Renal cortex interstitium (tissue), 11 donors: ENCODE measurements at regions not wholly inside any gene's neighbourhood (a gene's known extent, or its start where the extent isn't known, plus 50 kb on each side); places are given as distances from the start of the nearest gene placed in this dataset.

Source experiments
- DNase-seq, 11 donors: peaks; one replicate each; pipeline ENCODE4 v3.0.0-alpha.2; 2013; ENCODE audit warnings: low read depth in 9 of 11, low spot score in 4 of 11; ENCODE audit errors: extremely low read depth in 1 of 11

DNA sequence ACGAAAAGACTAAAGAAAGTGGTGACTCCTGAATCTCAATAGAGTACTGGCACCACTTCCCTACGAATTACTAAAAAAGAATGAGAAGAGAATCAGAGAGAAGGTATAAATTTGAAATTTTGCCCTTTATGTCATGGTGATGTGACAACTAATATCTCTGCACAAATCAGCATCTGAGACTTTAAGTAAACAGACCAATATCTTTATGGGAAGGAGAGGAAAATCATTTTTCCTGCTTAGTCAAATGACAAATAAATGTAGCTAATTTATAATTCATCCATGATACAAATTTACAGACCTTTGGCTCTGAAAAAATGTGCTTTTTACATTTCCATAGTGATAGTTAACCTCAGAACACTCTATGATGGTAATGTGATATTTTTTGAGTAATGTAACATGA lies 424.8 kb upstream of the EPHA5 start:
- DNase-seq = no peak

DNA sequence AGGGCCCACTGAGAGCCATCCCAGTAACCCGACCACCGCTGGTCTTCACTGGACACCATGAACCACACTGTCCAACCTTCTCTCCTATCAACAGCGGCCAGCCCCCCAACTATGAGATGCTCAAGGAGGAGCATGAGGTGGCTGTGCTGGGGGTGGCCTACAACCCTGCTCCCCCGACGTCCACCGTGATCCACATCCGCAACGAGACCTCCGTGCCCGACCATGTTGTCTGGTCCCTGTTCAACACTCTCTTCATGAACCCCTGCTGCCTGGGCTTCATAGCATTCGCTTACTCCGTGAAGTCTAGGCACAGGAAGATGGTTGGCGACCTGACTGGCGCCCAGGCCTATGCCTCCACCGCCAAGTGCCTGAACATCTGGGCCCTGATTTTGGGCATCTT lies 423.8 kb upstream of the EPHA5 start:
- no peak for DNase-seq

DNA sequence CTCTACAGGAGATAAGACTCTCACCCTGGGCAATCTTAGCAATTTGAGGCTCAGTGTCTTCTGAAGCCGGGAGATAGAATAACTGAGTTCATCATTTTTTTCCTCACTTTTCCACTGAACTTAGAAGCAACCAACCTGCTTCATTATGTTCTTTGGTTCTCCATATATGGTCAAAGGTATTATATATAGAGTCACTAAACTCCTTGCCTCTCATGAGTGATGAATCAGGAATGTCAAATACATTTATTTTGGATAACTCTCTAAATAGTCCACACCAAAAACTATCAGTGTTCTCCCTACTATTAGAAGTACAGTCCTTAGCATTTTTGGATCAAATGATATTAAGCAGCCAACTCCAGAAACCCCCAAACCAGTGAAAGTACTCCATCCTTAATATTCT lies 421.5 kb upstream of the EPHA5 start:
- DNase-seq = no peak

DNA sequence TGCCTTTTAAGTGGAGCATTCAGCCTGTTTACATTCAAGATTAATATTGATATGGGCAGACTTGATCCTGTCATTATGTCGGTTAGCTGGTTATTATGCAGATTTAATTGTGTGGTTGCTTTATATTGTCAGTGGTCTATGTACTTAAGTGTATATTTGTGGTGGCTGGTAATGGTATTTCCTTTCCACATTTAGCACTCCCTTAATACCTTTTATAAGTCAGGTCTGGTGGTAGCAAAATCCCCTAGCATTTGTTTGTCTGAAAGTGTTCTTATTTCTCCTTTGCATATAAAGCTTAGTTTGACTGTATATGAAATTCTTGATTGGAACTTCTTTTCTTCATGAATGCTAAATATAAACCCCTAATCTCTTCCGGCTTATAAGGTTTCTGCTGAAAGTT lies 403.7 kb upstream of the EPHA5 start:
- DNase-seq = no peak

DNA sequence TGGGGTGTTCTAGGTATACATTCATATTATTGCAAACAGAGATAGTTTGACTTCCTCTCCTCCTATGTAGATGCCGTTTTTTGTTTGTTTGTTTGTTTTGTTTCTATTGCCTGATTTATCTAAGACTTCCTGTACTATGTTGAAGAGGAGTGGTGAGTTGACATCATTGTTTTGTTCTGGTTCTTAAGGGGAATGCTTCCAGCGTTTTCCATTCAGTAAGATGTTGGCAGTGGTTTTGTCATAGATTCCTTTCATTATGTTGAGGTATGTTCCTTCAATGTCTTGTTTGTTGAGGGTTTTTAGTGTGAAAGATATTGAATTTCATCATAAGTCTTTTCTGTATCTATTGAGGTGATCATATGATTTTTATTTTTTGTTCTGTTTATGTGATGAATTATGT lies 401.6 kb upstream of the EPHA5 start:
- DNase-seq = no peak

DNA sequence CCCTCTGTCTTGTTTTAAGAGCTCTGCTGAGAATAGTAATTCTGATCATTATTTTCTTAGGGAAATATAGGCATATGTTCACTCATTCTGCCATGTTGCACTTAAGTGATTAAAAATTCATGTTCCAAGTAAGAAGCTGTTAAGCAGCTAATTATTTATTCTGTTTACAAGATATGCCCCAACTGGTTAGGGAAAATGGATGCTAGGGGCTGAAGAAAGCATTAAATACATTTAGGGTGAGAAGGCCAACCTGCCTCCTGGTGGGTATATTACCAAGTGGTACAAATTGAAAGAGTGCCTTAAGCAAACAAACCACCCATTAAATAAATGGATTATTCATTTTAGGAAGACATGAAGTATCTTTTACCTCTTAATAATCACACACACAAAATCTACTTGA lies 392.6 kb upstream of the EPHA5 start:
- DNase-seq = no peak

DNA sequence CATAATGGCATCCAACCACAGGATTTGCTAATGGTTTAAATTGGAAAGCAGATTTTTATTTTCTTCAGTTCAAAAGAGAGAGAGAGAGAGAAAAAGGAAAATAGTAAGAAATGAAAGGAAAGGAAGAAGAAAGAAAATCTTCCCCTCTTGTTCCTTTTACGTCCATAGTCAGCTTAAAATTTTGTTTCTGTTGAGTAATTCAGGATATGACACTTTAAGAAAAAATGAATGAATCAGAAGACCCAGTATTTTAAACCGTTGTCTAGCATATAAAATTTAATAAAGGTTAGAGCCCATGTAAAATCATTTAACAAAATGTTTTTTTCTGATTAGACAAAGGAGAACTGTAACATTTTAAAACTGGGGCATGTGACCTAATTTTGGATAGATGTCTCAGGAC lies 391.8 kb upstream of the EPHA5 start:
- DNase-seq = no peak

DNA sequence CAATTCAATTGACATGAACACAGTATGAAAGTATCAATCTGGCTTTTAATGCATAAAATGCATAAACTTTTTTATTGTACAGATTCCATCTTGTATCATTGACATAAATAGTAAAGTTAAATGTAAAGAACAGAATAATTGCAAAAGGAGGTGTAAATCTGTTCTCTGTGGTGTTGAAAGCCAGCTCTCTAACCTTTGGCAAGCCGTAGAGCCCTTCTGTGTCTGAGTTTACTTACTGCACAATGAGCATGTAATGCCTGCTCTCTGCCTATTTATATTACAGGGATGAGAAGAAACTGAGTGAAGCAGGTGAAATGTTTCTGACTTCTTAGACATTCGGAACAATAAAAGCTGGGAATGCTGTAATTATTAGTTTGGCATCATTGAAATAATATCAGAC lies 389.3 kb upstream of the EPHA5 start:
- DNase-seq = no peak

DNA sequence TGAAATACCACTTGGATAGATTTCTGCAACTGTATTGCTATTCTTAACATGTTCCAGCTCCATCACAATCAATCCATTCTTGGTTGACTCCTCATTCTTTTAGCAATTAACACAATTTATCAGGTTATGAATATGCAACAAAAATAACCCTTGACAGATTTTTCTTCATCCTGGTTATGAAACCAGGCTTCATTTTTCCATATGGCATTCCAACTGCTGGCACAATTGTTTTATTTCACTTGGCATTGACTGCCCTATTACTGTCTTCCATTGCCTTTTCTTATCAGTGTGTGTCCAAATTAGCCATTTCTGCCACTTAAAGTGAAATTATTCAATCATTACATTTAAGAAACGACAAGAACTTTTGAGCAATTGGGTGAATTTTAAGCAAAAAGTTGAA lies 388.8 kb upstream of the EPHA5 start:
- DNase-seq = no peak

DNA sequence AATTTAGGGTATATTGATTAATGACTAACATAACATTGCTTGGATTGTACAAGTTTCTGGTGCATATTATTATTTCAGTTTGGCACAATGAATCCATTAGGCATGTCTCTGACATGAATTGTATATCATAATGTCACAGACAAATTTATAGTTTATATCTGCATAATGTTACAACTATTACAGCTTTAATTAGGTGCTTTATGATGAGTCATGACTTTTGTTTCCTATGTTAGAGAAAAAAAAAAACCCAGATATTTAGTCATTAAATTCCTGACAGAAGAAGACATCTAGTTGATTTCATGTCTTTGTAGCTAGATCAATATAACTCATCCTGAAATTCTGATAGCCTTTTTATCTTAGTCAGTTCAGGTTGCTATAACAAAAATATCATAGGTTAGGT lies 385.7 kb upstream of the EPHA5 start:
- no peak for DNase-seq

DNA sequence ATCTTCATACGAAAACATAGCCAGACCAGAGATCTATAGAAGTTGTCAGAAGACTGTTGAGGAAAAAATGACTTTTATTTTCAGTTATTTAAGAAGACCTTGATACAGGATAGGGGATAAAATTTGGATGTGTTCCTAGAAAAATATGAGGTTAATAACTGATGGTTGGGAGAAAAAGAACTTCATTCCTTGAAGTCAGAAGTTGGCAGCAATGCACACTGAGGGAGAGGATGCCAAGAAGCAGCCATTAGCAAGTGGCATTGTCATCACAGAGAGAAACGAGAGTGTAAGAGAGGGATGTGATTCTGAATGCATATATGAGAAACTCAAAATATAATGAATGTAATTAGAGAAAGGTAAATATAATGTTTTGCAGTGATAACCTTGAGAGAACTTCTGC lies 382.1 kb upstream of the EPHA5 start:
- no peak for DNase-seq

DNA sequence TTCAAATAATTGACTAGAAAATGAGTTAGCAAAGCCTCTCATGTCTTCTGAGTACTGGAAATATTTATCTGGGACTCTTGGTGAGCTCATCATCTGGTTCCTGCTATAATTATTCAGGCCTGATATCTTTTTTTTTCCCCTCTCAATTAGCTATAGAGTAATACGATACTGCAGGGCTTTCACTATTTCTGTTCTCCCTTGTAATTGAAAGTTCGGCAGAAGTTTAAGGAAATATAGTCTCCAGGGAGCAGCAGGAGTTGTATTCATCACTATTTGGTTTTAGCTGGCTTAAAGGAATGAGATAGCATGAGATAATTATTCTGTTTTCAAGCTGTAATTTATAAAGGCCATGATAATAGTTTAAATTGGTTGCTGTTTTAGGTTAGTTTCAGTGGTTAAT lies 378.6 kb upstream of the EPHA5 start:
- DNase-seq = peak in 1 of 11 donors; percentile 0

DNA sequence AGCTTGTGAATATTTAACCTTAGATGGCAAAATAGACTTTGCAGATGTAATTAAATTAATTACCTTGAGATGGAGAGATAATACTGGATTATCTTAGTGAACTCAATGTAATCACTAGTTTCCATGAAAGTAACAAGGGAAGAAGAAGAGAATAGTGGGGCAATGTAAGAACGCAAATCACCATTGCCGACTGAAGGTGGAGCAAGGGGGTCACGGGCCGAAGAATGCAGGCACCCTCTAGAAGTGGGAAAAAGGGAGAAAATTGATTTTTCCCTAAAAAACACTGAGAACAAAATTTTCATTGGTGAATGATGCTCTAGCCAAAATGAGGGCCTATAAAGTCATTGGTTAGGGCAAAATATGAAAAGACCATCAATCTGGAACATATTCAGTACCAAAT lies 375.6 kb upstream of the EPHA5 start:
- DNase-seq = no peak

DNA sequence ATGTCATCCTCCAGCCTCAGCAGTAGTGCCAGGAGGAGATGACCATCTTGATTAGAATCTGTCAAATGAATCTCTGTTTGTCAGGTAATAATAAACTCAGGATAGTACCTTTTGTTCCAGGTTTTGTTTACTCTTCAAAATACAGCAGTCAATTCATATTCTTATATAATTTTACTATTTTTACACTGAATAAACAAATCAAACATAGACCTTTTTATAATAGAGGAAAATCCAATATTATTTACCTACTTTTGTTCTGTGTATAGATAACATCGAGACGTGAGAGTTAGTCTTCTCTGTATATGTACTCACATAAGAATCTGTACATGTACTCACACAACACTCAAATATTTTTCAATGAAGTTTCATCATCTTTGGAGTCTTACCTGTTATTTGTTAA lies 365.4 kb upstream of the EPHA5 start:
- DNase-seq = no peak

DNA sequence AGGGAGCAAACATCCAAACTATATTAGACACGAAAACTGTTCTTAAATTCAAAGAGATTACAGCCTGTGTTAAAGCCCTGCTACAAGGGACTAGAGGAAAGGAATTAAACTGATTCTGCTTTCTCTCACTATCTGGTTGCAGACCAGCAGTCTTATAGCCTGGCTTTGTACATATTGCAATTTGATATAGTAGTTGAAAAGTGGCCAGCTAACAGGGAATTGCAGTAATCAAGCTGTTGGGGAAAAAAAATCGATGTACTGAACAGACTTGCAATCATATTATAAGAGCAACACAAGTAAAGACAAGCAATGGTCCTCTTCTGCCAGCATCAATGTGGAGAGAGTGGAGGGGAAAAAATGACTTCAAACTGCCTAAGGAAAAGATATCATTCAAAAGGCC lies 364.4 kb upstream of the EPHA5 start:
- DNase-seq = no peak

DNA sequence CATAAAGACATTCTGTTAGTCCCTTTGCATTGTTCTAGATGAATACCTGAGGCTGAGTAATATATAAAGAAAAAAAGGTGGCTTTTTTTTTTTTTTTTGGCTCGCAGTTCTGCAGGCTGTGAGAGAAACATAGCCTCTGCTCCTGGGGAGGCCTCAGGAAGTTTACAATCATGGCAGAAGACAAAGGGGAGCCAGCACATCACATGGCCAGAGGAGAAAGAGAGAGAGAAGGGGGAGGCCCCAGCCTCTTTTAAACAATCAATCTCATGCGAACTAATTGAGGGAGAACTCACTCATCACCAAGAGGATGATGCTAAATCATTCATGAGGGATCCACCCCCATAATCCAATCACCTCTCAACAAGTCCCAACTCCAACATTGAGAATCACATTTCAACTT lies 364.0 kb upstream of the EPHA5 start:
- no peak for DNase-seq

DNA sequence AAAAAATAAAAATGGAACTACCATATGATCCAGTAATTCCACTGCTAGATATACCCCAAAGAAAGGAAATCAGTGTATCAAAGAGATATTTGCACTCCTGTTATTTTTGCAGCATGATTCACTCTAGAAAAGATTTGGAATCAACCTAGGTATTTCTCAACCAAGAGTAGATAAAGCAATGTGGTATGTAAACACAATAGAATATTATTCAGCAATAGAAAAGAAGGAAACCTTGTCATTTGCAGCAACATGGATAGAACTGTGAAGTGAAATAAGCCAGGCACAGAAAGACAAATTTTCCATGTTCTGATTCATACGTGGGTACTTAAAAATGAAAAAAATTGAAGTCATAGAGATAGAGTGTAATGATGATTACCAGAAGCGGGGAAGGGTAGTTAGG lies 362.3 kb upstream of the EPHA5 start:
- no peak for DNase-seq

DNA sequence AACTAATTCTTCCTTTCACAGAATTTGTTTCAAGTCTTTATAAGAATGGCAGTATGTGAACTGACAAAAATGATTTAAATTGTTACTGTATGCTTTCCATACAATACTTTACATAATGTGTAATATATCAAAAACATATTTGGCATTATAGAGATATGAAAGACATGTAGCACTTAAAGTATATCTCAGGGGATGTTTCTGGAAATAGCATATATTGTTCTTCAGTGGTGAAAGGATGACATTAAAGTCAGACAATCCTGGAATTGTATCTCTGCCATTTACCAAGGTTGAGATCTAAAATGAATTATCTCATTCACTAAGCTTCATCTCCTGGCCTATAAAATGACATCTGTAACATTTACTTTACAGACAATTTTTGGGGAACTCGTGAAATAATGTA lies 358.4 kb upstream of the EPHA5 start:
- no peak for DNase-seq

DNA sequence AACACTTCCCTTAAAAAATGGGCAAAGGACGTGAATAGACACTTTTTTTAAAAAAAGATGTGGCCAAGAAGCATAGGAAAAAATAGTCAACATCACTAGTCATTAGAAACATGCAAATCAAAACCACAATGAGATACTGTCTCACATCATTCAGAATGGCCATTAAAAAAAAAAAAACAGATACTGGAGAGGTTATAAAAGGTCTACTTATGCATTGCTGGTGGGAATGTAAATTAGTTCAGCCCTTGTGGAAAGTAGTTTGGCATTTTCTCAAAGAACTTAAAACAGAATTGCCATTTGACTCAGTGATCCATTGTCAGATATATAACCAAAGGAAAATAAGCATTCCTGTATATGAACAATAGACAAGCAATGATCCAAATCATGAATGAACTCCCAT lies 352.8 kb upstream of the EPHA5 start:
- DNase-seq = no peak

DNA sequence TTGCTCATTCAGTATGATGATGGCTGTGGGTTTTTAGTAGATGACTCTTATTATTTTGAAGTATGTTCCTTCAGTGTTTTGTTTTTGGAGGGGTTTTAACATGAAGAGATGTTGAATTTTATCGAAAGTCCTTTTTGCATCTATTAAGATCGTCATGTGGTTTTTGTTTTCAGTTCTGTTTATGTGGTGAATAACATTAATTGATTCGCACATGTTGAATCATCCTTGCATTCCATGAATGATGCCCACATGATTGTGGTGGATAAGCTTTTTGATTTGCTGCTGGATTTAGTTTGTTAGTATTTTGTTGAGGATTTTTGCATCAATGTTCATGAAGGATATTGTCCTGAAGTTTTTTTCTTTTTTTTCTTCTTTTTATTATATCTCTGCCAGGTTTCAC lies 347.4 kb upstream of the EPHA5 start:
- no peak for DNase-seq

DNA sequence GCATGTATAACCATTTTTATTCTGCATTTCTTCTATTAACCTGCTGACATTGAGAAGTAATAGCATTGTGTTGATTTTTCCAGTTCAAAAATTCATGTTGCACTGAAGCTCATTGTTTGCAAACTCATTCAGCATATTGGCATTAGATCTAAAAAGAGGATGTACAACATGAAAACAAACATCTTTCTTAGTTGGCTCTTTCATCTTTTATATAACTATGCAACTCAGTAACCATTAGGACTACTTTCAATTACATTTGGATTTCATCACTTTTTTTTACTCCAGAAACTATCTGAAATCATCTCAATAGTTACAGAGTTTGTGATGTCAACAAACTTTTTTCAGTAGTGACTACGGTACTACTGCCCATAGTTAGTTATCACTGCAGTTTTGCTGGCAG lies 346.0 kb upstream of the EPHA5 start:
- no peak for DNase-seq

DNA sequence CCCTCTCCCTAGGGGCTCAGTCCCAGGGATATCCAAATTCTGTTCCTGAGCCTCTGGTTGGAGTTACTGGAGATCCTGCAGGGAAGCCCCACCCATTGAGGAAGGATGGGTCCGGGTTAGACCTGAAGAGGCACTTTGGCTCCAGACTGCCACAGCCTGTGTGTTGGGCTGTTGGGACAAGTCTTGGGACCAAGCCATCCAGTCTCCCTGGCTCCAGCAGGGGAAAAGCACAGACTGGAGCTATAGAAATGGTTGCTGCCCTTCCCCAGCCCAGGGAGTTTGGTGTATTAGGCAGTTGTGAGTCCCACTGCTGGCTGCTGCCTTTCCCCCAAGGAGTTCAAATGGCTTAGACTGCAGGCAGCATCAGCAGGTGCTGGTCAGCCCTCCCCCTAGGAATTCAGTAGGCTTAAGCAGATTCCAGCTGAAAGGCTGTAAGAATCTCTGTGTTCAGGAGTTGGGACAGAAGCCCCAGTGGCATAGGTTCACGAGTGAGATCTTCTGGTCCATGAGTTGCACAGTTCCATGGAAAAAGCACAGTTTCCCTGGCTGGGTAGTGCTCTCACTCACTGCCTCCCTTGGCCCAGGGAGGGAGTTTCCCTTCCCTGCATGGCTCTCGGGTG lies 344.0 kb upstream of the EPHA5 start:
- DNase-seq = no peak
